ENCODE measurements at regions not wholly inside any gene's neighbourhood (a gene's known extent, or its start where the extent isn't known, plus 50 kb on each side); places are given as distances from the start of the nearest gene placed in this dataset.
A peak's percentile ranks its signal among the peaks of the same experiment; 100 is the strongest.

GRCh38 chr10:7027913-7028808 lies 382.7 kb downstream of the SFMBT2 start (continued):
- TF ChIP-seq, protein P1, sequence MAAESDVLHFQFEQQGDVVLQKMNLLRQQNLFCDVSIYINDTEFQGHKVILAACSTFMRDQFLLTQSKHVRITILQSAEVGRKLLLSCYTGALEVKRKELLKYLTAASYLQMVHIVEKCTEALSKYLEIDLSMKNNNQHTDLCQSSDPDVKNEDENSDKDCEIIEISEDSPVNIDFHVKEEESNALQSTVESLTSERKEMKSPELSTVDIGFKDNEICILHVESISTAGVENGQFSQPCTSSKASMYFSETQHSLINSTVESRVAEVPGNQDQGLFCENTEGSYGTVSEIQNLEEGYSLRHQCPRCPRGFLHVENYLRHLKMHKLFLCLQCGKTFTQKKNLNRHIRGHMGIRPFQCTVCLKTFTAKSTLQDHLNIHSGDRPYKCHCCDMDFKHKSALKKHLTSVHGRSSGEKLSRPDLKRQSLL (tag by site-specific recombination; IDR thresholded peaks at IDR 0.05): no peak
- TF ChIP-seq ZFHX2 (tag by site-specific recombination; conservative IDR thresholded peaks at IDR 0.05): peak; percentile 62
- TF ChIP-seq ZNF184 (tag by site-specific recombination; IDR thresholded peaks at IDR 0.05): no peak
- TF ChIP-seq ZNF692 (tag by site-specific recombination; IDR thresholded peaks at IDR 0.05): peak; percentile 80
- TF ChIP-seq ZNF837 (tag by site-specific recombination; IDR thresholded peaks at IDR 0.05): no peak
- TF ChIP-seq ZFP69B (tag by site-specific recombination; IDR thresholded peaks at IDR 0.05): peak; percentile 63
- no peak for TF ChIP-seq ZNF175 (tag by site-specific recombination; IDR thresholded peaks at IDR 0.05)
- no peak for TF ChIP-seq ZNF23 (tag by site-specific recombination; IDR thresholded peaks at IDR 0.05; ENCODE audit: borderline replicate concordance)
- TF ChIP-seq, protein P2, sequence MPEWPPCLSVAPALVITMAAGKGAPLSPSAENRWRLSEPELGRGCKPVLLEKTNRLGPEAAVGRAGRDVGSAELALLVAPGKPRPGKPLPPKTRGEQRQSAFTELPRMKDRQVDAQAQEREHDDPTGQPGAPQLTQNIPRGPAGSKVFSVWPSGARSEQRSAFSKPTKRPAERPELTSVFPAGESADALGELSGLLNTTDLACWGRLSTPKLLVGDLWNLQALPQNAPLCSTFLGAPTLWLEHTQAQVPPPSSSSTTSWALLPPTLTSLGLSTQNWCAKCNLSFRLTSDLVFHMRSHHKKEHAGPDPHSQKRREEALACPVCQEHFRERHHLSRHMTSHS (tag by site-specific recombination; IDR thresholded peaks at IDR 0.05): no peak
- TF ChIP-seq, protein P3, sequence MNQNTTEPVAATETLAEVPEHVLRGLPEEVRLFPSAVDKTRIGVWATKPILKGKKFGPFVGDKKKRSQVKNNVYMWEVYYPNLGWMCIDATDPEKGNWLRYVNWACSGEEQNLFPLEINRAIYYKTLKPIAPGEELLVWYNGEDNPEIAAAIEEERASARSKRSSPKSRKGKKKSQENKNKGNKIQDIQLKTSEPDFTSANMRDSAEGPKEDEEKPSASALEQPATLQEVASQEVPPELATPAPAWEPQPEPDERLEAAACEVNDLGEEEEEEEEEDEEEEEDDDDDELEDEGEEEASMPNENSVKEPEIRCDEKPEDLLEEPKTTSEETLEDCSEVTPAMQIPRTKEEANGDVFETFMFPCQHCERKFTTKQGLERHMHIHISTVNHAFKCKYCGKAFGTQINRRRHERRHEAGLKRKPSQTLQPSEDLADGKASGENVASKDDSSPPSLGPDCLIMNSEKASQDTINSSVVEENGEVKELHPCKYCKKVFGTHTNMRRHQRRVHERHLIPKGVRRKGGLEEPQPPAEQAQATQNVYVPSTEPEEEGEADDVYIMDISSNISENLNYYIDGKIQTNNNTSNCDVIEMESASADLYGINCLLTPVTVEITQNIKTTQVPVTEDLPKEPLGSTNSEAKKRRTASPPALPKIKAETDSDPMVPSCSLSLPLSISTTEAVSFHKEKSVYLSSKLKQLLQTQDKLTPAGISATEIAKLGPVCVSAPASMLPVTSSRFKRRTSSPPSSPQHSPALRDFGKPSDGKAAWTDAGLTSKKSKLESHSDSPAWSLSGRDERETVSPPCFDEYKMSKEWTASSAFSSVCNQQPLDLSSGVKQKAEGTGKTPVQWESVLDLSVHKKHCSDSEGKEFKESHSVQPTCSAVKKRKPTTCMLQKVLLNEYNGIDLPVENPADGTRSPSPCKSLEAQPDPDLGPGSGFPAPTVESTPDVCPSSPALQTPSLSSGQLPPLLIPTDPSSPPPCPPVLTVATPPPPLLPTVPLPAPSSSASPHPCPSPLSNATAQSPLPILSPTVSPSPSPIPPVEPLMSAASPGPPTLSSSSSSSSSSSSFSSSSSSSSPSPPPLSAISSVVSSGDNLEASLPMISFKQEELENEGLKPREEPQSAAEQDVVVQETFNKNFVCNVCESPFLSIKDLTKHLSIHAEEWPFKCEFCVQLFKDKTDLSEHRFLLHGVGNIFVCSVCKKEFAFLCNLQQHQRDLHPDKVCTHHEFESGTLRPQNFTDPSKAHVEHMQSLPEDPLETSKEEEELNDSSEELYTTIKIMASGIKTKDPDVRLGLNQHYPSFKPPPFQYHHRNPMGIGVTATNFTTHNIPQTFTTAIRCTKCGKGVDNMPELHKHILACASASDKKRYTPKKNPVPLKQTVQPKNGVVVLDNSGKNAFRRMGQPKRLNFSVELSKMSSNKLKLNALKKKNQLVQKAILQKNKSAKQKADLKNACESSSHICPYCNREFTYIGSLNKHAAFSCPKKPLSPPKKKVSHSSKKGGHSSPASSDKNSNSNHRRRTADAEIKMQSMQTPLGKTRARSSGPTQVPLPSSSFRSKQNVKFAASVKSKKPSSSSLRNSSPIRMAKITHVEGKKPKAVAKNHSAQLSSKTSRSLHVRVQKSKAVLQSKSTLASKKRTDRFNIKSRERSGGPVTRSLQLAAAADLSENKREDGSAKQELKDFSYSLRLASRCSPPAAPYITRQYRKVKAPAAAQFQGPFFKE (tag by site-specific recombination; IDR thresholded peaks at IDR 0.05; ENCODE audit: borderline replicate concordance): no peak
- no peak for TF ChIP-seq ZEB2 (tag by site-specific recombination; IDR thresholded peaks at IDR 0.05)
- TF ChIP-seq REPIN1 (tag by site-specific recombination; IDR thresholded peaks at IDR 0.05; ENCODE audit: low read depth): no peak
- no peak for TF ChIP-seq ZNF530 (tag by site-specific recombination; IDR thresholded peaks at IDR 0.05; ENCODE audit: low read depth)
- TF ChIP-seq ZNF19 (tag by site-specific recombination; IDR thresholded peaks at IDR 0.05; ENCODE audit: low read depth): no peak
- TF ChIP-seq, protein P4, sequence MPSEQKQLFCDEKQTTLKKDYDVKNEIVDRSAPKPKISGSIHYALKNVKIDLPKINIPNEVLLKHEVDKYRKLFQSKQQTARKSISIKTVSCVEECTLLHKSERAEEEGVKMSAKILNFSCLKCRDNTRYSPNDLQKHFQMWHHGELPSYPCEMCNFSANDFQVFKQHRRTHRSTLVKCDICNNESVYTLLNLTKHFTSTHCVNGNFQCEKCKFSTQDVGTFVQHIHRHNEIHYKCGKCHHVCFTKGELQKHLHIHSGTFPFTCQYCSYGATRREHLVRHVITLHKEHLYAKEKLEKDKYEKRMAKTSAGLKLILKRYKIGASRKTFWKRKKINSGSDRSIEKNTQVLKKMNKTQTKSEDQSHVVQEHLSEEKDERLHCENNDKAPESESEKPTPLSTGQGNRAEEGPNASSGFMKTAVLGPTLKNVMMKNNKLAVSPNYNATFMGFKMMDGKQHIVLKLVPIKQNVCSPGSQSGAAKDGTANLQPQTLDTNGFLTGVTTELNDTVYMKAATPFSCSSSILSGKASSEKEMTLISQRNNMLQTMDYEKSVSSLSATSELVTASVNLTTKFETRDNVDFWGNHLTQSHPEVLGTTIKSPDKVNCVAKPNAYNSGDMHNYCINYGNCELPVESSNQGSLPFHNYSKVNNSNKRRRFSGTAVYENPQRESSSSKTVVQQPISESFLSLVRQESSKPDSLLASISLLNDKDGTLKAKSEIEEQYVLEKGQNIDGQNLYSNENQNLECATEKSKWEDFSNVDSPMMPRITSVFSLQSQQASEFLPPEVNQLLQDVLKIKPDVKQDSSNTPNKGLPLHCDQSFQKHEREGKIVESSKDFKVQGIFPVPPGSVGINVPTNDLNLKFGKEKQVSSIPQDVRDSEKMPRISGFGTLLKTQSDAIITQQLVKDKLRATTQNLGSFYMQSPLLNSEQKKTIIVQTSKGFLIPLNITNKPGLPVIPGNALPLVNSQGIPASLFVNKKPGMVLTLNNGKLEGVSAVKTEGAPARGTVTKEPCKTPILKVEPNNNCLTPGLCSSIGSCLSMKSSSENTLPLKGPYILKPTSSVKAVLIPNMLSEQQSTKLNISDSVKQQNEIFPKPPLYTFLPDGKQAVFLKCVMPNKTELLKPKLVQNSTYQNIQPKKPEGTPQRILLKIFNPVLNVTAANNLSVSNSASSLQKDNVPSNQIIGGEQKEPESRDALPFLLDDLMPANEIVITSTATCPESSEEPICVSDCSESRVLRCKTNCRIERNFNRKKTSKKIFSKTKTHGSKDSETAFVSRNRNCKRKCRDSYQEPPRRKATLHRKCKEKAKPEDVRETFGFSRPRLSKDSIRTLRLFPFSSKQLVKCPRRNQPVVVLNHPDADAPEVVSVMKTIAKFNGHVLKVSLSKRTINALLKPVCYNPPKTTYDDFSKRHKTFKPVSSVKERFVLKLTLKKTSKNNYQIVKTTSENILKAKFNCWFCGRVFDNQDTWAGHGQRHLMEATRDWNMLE (tag by site-specific recombination; conservative IDR thresholded peaks at IDR 0.05; ENCODE audit: low read depth): 0 out of 2 replicates have a peak, but pooled peaks have one; percentile 29
- no peak for TF ChIP-seq ZNF48 (tag by site-specific recombination; IDR thresholded peaks at IDR 0.05)
- no peak for TF ChIP-seq ZNF670 (tag by site-specific recombination; IDR thresholded peaks at IDR 0.05; ENCODE audit: low read depth)
- 0 out of 2 replicates have a peak, but pooled peaks have one; percentile 31 for TF ChIP-seq ZNF629 (tag by site-specific recombination; IDR thresholded peaks at IDR 0.05)
- no peak for TF ChIP-seq SETDB1 (IDR thresholded peaks at IDR 0.05; ENCODE audit: insufficient read length, low read length)
- TF ChIP-seq SCRT2 (tag by site-specific recombination; IDR thresholded peaks at IDR 0.05): peak; percentile 74
- TF ChIP-seq SCRT1 (tag by site-specific recombination; IDR thresholded peaks at IDR 0.05; ENCODE audit: borderline replicate concordance): no peak

Data from HEK293 (cell line).